A204.1 (cell line): ENCODE measurements at regions not wholly inside any gene's neighbourhood (a gene's known extent, or its start where the extent isn't known, plus 50 kb on each side); places are given as distances from the start of the nearest gene placed in this dataset.

Source experiments
- FAIRE-seq: peaks from 2 replicates; lab custom pipeline; 2012; peaks lifted over from hg19 to GRCh38; lab: Jason Lieb, UNC

- FAIRE-seq: no peak
Measured at GRCh38 chr2:8016688-8017087, 665.2 kb upstream of the ID2 start.

- no peak for FAIRE-seq
Measured at GRCh38 chr2:8018956-8019355, 662.9 kb upstream of the ID2 start.

- no peak for FAIRE-seq
Measured at GRCh38 chr2:8019934-8020333, 661.9 kb upstream of the ID2 start.

- no peak for FAIRE-seq
Measured at GRCh38 chr2:8021921-8022320, 659.9 kb upstream of the ID2 start.

GRCh38 chr2:8022908-8023640 lies 658.8 kb upstream of the ID2 start:
- FAIRE-seq: no peak

GRCh38 chr2:8024506-8024905 lies 657.4 kb upstream of the ID2 start:
- no peak for FAIRE-seq

GRCh38 chr2:8026381-8026780 lies 655.5 kb upstream of the ID2 start:
- FAIRE-seq: no peak

- no peak for FAIRE-seq
Measured at GRCh38 chr2:8027387-8027786, 654.5 kb upstream of the ID2 start.

- no peak for FAIRE-seq
Measured at GRCh38 chr2:8028036-8028435, 653.8 kb upstream of the ID2 start.

GRCh38 chr2:8028436-8028835 lies 653.4 kb upstream of the ID2 start:
- no peak for FAIRE-seq

- FAIRE-seq: no peak
Measured at GRCh38 chr2:8028981-8029380, 652.9 kb upstream of the ID2 start.

GRCh38 chr2:8030573-8031303 lies 651.1 kb upstream of the ID2 start:
- FAIRE-seq: no peak

GRCh38 chr2:8031370-8031769 lies 650.5 kb upstream of the ID2 start:
- no peak for FAIRE-seq

GRCh38 chr2:8033546-8034096 lies 648.2 kb upstream of the ID2 start:
- FAIRE-seq: no peak

- no peak for FAIRE-seq
Measured at GRCh38 chr2:8036366-8036765, 645.5 kb upstream of the ID2 start.

GRCh38 chr2:8039732-8040131 lies 642.1 kb upstream of the ID2 start:
- no peak for FAIRE-seq

GRCh38 chr2:8043295-8043694 lies 638.6 kb upstream of the ID2 start:
- no peak for FAIRE-seq

GRCh38 chr2:8044046-8044594 lies 637.7 kb upstream of the ID2 start:
- FAIRE-seq: no peak

- no peak for FAIRE-seq
Measured at GRCh38 chr2:8045081-8045614, 636.7 kb upstream of the ID2 start.

- FAIRE-seq: no peak
Measured at GRCh38 chr2:8046849-8047248, 635.0 kb upstream of the ID2 start.

- FAIRE-seq: no peak
Measured at GRCh38 chr2:8049176-8049575, 632.7 kb upstream of the ID2 start.

GRCh38 chr2:8049851-8050571 lies 631.8 kb upstream of the ID2 start:
- no peak for FAIRE-seq
